Astrocyte of the spinal cord (primary cell): ENCODE measurements at regions not wholly inside any gene's neighbourhood (a gene's known extent, or its start where the extent isn't known, plus 50 kb on each side); places are given as distances from the start of the nearest gene placed in this dataset.
A peak's percentile ranks its signal among the peaks of the same experiment; 100 is the strongest.

Experiments used
- DNase-seq: peaks from one replicate; pipeline ENCODE4 v3.0.0; 2011; ENCODE audit warnings: low read depth, low spot score
- H3K4me3 ChIP-seq: 2 replicates; pipeline ENCODE4 v1.5.1; 2011; ENCODE audit warnings: low read depth, mild to moderate bottlenecking, low read length, moderate library complexity
- CTCF ChIP-seq: IDR thresholded peaks from 2 replicates; pipeline ENCODE4 v1.5.1; 2012; ENCODE audit warnings: low read depth, mild to moderate bottlenecking, low read length, inconsistent platforms
- in situ Hi-C: cut with HindIII; loops from 2 replicates; pipeline ENCODE4 v1.10.0; 2017; ENCODE audit warnings: low sequenced_read_pairs

GRCh38 chr17:53736516-53737240 is 86.0 kb upstream of the KIF2B start:
- no peak for DNase-seq
- in situ Hi-C loops: no loop called here
- no peak for TF ChIP-seq CTCF
- no peak overlapping the region for H3K4me3 ChIP-seq

- in situ Hi-C loops: no loop called here
- DNase-seq: no peak
- no peak for TF ChIP-seq CTCF
- no peak overlapping the region for H3K4me3 ChIP-seq
These were observed 98.0 kb upstream of the KIF2B start for GRCh38 chr17:53724726-53725125.

GRCh38 chr17:53722407-53722806 is 100.3 kb upstream of the KIF2B start:
- no peak overlapping the region for H3K4me3 ChIP-seq
- TF ChIP-seq CTCF: no peak
- in situ Hi-C loops: no loop called here
- peak; percentile 99 for DNase-seq

- TF ChIP-seq CTCF: no peak
- in situ Hi-C loops: no loop called here
- H3K4me3 ChIP-seq: no peak overlapping the region
- DNase-seq: peak; percentile 24
These were observed 101.6 kb upstream of the KIF2B start for GRCh38 chr17:53721101-53721500.

GRCh38 chr17:53719229-53719628 is 103.5 kb upstream of the KIF2B start:
- peak; percentile 9 for DNase-seq
- no peak for TF ChIP-seq CTCF
- no peak overlapping the region for H3K4me3 ChIP-seq
- in situ Hi-C loops: no loop called here

- no peak for TF ChIP-seq CTCF
- in situ Hi-C loops: no loop called here
- no peak overlapping the region for H3K4me3 ChIP-seq
- peak; percentile 22 for DNase-seq
These were observed 115.2 kb upstream of the KIF2B start for GRCh38 chr17:53707566-53707965.
